Frontal cortex (tissue), 3 donors: ENCODE measurements at regions not wholly inside any gene's neighbourhood (a gene's known extent, or its start where the extent isn't known, plus 50 kb on each side); places are given as distances from the start of the nearest gene placed in this dataset.
A peak's percentile ranks its signal among the peaks of the same experiment; 100 is the strongest.
"Not testable (repeated sequence)": the region's sequence is repeated elsewhere in the genome, so short reads cannot be mapped to it uniquely, and the experiment has no call there.

Experiments
- DNase-seq, 2 donors: peaks; one replicate each; pipeline ENCODE4 v3.0.0; 2012; ENCODE audit warnings: low spot score in 2 of 2
- FAIRE-seq: peaks from 2 replicates; lab custom pipeline; 2012; peaks lifted over from hg19 to GRCh38; lab: Jason Lieb, UNC
- donor health status: control.
- donor health status: control.
- donor health status: control.

- DNase-seq (no peak), FAIRE-seq (no peak)
Measured at GRCh38 chr5:39658866-39659265, 234.1 kb upstream of the DAB2 start.

- FAIRE-seq (peak; percentile 77), DNase-seq (no peak)
Measured at GRCh38 chr5:39657943-39658342, 233.2 kb upstream of the DAB2 start.

GRCh38 chr5:39656600-39656999 is 231.8 kb upstream of the DAB2 start:
- FAIRE-seq (no peak), DNase-seq (no peak)

GRCh38 chr5:39654715-39655114 is 229.9 kb upstream of the DAB2 start:
- DNase-seq (no peak), FAIRE-seq (no peak)

- not testable (repeated sequence) for FAIRE-seq
Measured at GRCh38 chr5:39652481-39652880, 227.7 kb upstream of the DAB2 start.

GRCh38 chr5:39652036-39652435 is 227.3 kb upstream of the DAB2 start:
- no peak for FAIRE-seq

More at GRCh38 chr5:39652481-39652880, 227.7 kb upstream of the DAB2 start:
- not testable (repeated sequence) for DNase-seq

GRCh38 chr5:39650008-39650762 is 225.4 kb upstream of the DAB2 start:
- FAIRE-seq (no peak), DNase-seq (no peak)

More at GRCh38 chr5:39652036-39652435, 227.3 kb upstream of the DAB2 start:
- no peak for DNase-seq

- FAIRE-seq, result no peak
- DNase-seq, result no peak
Measured at GRCh38 chr5:39648848-39649227, 224.1 kb upstream of the DAB2 start.

- FAIRE-seq, result no peak
- DNase-seq, result no peak
Measured at GRCh38 chr5:39648085-39648847, 223.5 kb upstream of the DAB2 start.

- DNase-seq (no peak), FAIRE-seq (no peak)
Measured at GRCh38 chr5:39640552-39640951, 215.8 kb upstream of the DAB2 start.

GRCh38 chr5:39639618-39640089 is 214.9 kb upstream of the DAB2 start:
- DNase-seq (no peak), FAIRE-seq (no peak)

- FAIRE-seq, result no peak
- DNase-seq, result no peak
Measured at GRCh38 chr5:39638813-39639212, 214.0 kb upstream of the DAB2 start.

- DNase-seq (no peak), FAIRE-seq (no peak)
Measured at GRCh38 chr5:39633057-39633456, 208.3 kb upstream of the DAB2 start.

GRCh38 chr5:39631958-39632357 is 207.2 kb upstream of the DAB2 start:
- DNase-seq (no peak), FAIRE-seq (no peak)

- no peak for FAIRE-seq
Measured at GRCh38 chr5:39629946-39630345, 205.2 kb upstream of the DAB2 start.

GRCh38 chr5:39628348-39628747 is 203.6 kb upstream of the DAB2 start:
- FAIRE-seq (no peak), DNase-seq (no peak)

More at GRCh38 chr5:39629946-39630345, 205.2 kb upstream of the DAB2 start:
- DNase-seq, result no peak

GRCh38 chr5:39624890-39625289 is 200.1 kb upstream of the DAB2 start:
- DNase-seq, result no peak

GRCh38 chr5:39624268-39624886 is 199.6 kb upstream of the DAB2 start:
- DNase-seq (no peak), FAIRE-seq (no peak)

More at GRCh38 chr5:39624890-39625289, 200.1 kb upstream of the DAB2 start:
- FAIRE-seq, result no peak

GRCh38 chr5:39623291-39623865 is 198.6 kb upstream of the DAB2 start:
- no peak for FAIRE-seq
- DNase-seq, result no peak

GRCh38 chr5:39622281-39622680 is 197.5 kb upstream of the DAB2 start:
- FAIRE-seq (no peak), DNase-seq (no peak)
